ENCODE measurements at regions not wholly inside any gene's neighbourhood (a gene's known extent, or its start where the extent isn't known, plus 50 kb on each side); places are given as distances from the start of the nearest gene placed in this dataset.

- H3K79me2 ChIP-seq (ENCODE audit: control insufficient read depth, insufficient read depth, low read length), result no peaks in the 10 kb centered on the region
- WGBS (ENCODE audit: insufficient coverage), result 84% methylated on average over 8 of the region's 8 CpGs
- CTCF ChIA-PET, result no interaction called here
- no peak overlapping the region for H3K4me2 ChIP-seq (replicated peaks; ENCODE audit: low read depth, low read length, poor library complexity, severe bottlenecking)
- peaks cover 0 to 2% (median 0%) of the 10 kb centered on the region in 3 donors for H3K9me3 ChIP-seq (ENCODE audit: control extremely low read depth in 1 of 3, control insufficient read depth in 2 of 3, insufficient read depth in 1 of 3, low read length in 2 of 3)
- intact Hi-C loops (cut with micrococcal nuclease), result no loop called here
- no peaks in the 10 kb centered on the region for H3K4me1 ChIP-seq (ENCODE audit: control insufficient read depth in 2 of 2, insufficient read depth in 2 of 2, low read length in 2 of 2)
- Mint-ChIP-seq H3K4me3 (no peak overlapping the region), H3K4me1 (no peaks in the 10 kb centered on the region), H3K27ac (no peak overlapping the region), H3K9me3 (ENCODE audit: insufficient read depth) (no peaks in the 10 kb centered on the region), H3K27me3 (no peaks in the 10 kb centered on the region)
- H3K4me3 ChIP-seq (ENCODE audit: control extremely low read depth in 1 of 5, extremely low read depth in 1 of 5, insufficient read depth in 1 of 5, low read depth in 2 of 5, low read length in 4 of 5), result no peak overlapping the region
- no peak overlapping the region for H3K27ac ChIP-seq (ENCODE audit: low read length in 2 of 2)
- H3K9ac ChIP-seq (ENCODE audit: low read length), result no peak overlapping the region
- no peaks in the 10 kb centered on the region for H3K27me3 ChIP-seq (replicated peaks in 1 of 4; ENCODE audit: control extremely low read depth in 1 of 4, control insufficient read depth in 3 of 4, insufficient read depth in 4 of 4, low read length in 3 of 4)
- H3K36me3 ChIP-seq (replicated peaks in 1 of 2; ENCODE audit: control extremely low read depth in 1 of 2, control insufficient read depth in 1 of 2, extremely low read depth in 1 of 2, insufficient read depth in 2 of 2, low read length in 1 of 2), result no peaks in the 10 kb centered on the region
- DNase-seq (no peak), ATAC-seq (ENCODE audit: low read depth) (no peak)
- TF ChIP-seq EZH2 (IDR thresholded peaks at IDR 0.05; ENCODE audit: borderline replicate concordance, insufficient read depth, low read depth, low read length, poor library complexity, severe bottlenecking) (no peak), CTCF (IDR thresholded peaks at IDR 0.05) (no peak)
- no peaks in the 10 kb centered on the region for H4K20me1 ChIP-seq (ENCODE audit: control insufficient read depth, insufficient read depth, low read length, poor library complexity, severe bottlenecking)
- H2AFZ ChIP-seq (ENCODE audit: insufficient read depth, low read depth, low read length, poor library complexity, severe bottlenecking), result no peak overlapping the region
- POLR2A ChIA-PET, result no interaction called here
Observed at GRCh38 chr2:16123421-16123820, 183.1 kb downstream of the MYCN start.

- peaks cover 0 to 2% (median 0%) of the 10 kb centered on the region in 3 donors for H3K9me3 ChIP-seq (ENCODE audit: control extremely low read depth in 1 of 3, control insufficient read depth in 2 of 3, insufficient read depth in 1 of 3, low read length in 2 of 3)
- H3K27me3 ChIP-seq (replicated peaks in 1 of 4; ENCODE audit: control extremely low read depth in 1 of 4, control insufficient read depth in 3 of 4, insufficient read depth in 4 of 4, low read length in 3 of 4), result no peaks in the 10 kb centered on the region
- H3K27ac ChIP-seq (ENCODE audit: low read length in 2 of 2), result no peak overlapping the region
- Mint-ChIP-seq H3K27ac (no peak overlapping the region), H3K27me3 (no peaks in the 10 kb centered on the region), H3K4me1 (no peaks in the 10 kb centered on the region), H3K4me3 (no peak overlapping the region), H3K9me3 (ENCODE audit: insufficient read depth) (no peaks in the 10 kb centered on the region)
- ATAC-seq (ENCODE audit: low read depth) (no peak), DNase-seq (no peak)
- H2AFZ ChIP-seq (ENCODE audit: insufficient read depth, low read depth, low read length, poor library complexity, severe bottlenecking), result no peak overlapping the region
- no peak overlapping the region for H3K9ac ChIP-seq (ENCODE audit: low read length)
- POLR2A ChIA-PET, result no interaction called here
- CTCF ChIA-PET, result no interaction called here
- H3K4me3 ChIP-seq (ENCODE audit: control extremely low read depth in 1 of 5, extremely low read depth in 1 of 5, insufficient read depth in 1 of 5, low read depth in 2 of 5, low read length in 4 of 5), result no peak overlapping the region
- TF ChIP-seq CTCF (IDR thresholded peaks at IDR 0.05) (no peak), EZH2 (IDR thresholded peaks at IDR 0.05; ENCODE audit: borderline replicate concordance, insufficient read depth, low read depth, low read length, poor library complexity, severe bottlenecking) (no peak)
- no peaks in the 10 kb centered on the region for H3K36me3 ChIP-seq (replicated peaks in 1 of 2; ENCODE audit: control extremely low read depth in 1 of 2, control insufficient read depth in 1 of 2, extremely low read depth in 1 of 2, insufficient read depth in 2 of 2, low read length in 1 of 2)
- no peaks in the 10 kb centered on the region for H3K4me1 ChIP-seq (ENCODE audit: control insufficient read depth in 2 of 2, insufficient read depth in 2 of 2, low read length in 2 of 2)
- H3K79me2 ChIP-seq (ENCODE audit: control insufficient read depth, insufficient read depth, low read length), result no peaks in the 10 kb centered on the region
- no peaks in the 10 kb centered on the region for H4K20me1 ChIP-seq (ENCODE audit: control insufficient read depth, insufficient read depth, low read length, poor library complexity, severe bottlenecking)
- 100% methylated on average over 2 of the region's 4 CpGs for WGBS (ENCODE audit: insufficient coverage)
- no peak overlapping the region for H3K4me2 ChIP-seq (replicated peaks; ENCODE audit: low read depth, low read length, poor library complexity, severe bottlenecking)
- intact Hi-C loops (cut with micrococcal nuclease), result no loop called here
Observed at GRCh38 chr2:16122556-16122955, 182.2 kb downstream of the MYCN start.

Data from B cell (primary cell).